ENCODE measurements at regions not wholly inside any gene's neighbourhood (a gene's known extent, or its start where the extent isn't known, plus 50 kb on each side); places are given as distances from the start of the nearest gene placed in this dataset.

DNA sequence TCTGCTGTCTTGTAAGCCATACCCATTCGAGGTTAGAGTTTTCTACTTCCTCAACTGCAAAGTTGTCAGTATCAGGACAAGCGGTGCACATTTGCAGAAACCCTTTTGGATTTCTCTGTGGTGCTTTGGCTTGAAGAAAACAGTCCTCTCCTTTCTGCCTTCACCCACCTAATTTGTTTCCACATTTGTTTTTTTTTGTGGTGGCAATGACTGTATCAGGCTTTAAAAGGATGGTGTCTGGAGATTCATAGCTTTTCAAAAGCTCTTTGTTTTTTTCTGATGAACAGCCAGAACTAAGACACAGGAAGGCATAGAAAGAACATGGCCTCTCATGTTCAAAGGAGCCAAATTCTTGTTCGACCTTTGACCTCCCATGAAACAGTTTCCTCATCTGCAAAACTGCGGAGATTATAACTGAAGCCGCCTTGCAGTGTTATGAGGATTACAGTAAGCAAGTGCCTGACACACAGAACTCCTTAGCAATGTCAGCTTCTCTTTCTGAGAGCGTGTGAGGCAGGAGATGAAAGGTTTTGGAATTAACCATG, 270.6 kb upstream of the TBX3 start:
- TF ChIP-seq, protein P1, sequence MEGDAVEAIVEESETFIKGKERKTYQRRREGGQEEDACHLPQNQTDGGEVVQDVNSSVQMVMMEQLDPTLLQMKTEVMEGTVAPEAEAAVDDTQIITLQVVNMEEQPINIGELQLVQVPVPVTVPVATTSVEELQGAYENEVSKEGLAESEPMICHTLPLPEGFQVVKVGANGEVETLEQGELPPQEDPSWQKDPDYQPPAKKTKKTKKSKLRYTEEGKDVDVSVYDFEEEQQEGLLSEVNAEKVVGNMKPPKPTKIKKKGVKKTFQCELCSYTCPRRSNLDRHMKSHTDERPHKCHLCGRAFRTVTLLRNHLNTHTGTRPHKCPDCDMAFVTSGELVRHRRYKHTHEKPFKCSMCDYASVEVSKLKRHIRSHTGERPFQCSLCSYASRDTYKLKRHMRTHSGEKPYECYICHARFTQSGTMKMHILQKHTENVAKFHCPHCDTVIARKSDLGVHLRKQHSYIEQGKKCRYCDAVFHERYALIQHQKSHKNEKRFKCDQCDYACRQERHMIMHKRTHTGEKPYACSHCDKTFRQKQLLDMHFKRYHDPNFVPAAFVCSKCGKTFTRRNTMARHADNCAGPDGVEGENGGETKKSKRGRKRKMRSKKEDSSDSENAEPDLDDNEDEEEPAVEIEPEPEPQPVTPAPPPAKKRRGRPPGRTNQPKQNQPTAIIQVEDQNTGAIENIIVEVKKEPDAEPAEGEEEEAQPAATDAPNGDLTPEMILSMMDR (IDR thresholded peaks at IDR 0.05; ENCODE audit: extremely low read depth, missing control alignments) = no peak
- DNase-seq (ENCODE audit: low spot score) = no peak

DNA sequence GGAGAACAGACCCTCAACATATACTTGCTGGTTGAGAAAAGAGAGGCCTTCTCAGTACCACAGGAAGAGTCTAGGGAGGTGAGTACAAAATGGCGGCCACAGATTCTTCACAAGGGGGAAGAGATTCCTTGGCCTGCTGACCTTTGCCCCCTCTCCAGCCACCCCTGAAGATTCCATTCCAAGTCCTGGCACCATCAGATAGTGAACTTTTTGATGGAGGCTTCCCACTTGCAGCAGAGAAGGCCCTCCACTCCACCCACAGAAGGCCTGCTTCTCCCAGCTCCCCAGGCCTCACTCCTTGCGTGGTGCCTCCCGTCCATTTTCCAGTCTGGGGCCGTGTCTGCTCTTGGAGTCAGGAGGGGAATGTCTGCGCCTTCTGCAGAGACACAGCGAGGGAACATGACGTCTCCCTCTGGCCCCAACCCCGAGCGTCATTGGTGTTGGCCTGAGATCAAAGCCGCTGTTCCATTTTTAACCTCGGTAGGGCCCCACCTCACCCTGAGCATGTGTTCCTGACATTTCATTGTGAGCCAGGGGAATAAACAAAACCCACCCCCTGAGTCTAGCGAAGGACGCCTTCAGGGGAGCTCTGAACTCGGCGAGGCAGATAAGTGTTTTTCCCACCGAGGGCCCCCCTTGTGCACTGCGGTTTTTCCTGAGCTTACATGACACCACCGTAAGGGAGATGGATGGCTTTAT, 268.7 kb upstream of the TBX3 start:
- no peak for DNase-seq (ENCODE audit: low spot score)
- TF ChIP-seq, protein P1 (IDR thresholded peaks at IDR 0.05; ENCODE audit: extremely low read depth, missing control alignments) = no peak

DNA sequence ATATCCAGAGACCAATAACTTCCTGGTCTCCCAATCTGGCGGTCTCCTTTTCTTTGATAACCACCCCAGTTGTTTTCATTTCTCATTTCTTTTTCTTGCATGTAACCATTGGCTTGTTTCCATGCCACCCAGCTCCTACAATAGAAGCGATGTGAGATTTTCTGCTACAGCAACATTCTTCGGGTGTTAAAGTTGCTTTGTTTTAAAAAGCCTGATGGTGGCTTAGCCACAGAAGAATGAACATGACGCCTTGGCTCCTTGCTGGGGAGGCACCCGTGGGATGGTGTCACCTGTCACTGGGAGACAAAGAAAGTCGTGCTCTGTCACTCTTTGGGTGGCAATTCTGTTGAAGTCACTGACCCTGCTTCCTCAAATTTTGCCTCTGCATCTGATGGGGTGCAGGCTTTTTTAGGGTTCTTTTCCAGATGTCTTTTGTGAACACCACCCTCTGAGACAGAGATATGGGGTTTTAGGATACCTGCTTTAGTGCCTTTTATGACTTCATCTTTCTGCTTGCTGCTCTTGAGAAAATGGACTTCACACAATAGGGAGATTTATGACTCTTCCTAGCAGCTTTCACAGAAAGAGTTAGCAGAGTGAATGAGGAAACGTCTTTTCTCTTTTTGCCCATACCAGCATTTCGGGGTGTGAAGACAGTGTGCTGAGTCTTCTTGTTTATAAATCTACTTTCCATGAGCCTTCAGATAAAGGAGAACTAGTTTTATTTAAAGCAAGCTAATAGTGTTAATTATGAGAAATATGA, 265.3 kb upstream of the TBX3 start:
- no peak for DNase-seq (ENCODE audit: low spot score)
- TF ChIP-seq, protein P1 (IDR thresholded peaks at IDR 0.05; ENCODE audit: extremely low read depth, missing control alignments) = no peak

DNA sequence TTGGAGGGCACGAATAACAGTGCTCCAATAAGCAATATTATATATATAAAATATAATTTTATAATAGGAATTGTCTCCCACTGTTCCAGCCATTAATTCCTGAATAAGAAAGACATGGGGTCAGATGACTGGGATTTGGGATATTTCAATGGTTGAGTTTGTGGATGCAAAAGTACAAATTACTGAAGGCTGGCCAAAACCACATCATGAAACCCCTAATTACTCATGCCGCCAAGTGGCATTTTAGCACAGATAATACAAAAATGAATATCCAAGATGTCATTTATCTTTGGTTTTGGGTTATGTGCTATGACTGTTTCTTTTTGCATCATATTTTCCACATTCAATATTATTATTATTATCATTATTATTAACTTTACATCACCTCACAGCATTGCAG, 261.4 kb upstream of the TBX3 start:
- TF ChIP-seq, protein P1 (IDR thresholded peaks at IDR 0.05; ENCODE audit: extremely low read depth, missing control alignments) = no peak
- DNase-seq (ENCODE audit: low spot score) = no peak

DNA sequence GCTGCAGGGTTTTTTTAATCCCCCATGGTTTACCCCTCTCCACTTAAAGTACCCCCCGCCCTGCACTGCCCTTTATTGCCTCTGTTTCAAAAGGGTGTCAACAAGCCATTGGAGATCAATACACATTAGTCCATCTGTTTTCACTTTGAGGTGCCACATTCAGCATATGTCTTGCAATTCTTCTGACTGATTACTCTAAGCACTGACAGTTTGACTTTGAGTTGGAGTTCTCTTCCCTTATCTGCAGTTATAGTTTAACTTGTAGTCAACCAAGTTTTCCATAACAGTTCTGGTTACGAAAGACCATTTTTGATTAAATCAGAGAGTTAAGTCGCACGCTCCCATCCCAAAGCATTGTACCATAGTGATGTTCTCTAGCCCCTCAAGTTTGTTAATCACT, 260.8 kb upstream of the TBX3 start:
- TF ChIP-seq, protein P1 (IDR thresholded peaks at IDR 0.05; ENCODE audit: extremely low read depth, missing control alignments) = no peak
- DNase-seq (ENCODE audit: low spot score) = no peak

DNA sequence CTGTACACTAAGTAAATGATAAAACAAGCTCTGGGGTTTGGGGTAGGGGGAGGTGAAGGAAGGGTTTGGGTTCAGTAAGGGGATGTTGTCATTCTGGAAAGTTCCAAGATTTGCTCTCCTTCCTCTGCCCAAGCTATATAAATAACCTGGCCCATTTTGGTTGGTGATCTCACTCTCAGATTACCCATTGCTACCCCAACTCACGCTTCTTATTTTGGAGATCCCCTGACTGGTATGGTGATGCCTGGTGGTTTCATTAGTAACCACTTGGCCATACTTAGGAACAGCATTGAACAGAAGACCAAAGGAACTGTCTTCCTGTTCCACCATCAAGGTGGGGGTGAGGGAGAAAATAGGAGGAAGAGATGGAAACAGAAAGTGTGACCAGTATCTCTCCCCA, 259.6 kb upstream of the TBX3 start:
- TF ChIP-seq, protein P1 (IDR thresholded peaks at IDR 0.05; ENCODE audit: extremely low read depth, missing control alignments) = no peak
- DNase-seq (ENCODE audit: low spot score) = no peak

Measured in GM20000 (cell line).